CD4-positive, alpha-beta T cell treated with Interleukin-15 for 4 hours (primary cell): ENCODE measurements at regions not wholly inside any gene's neighbourhood (a gene's known extent, or its start where the extent isn't known, plus 50 kb on each side); places are given as distances from the start of the nearest gene placed in this dataset.

Experiments
- DNase-seq: peaks from one replicate; pipeline ENCODE4 v3.0.0-alpha.2; 2020; ENCODE audit warnings: low spot score

DNA sequence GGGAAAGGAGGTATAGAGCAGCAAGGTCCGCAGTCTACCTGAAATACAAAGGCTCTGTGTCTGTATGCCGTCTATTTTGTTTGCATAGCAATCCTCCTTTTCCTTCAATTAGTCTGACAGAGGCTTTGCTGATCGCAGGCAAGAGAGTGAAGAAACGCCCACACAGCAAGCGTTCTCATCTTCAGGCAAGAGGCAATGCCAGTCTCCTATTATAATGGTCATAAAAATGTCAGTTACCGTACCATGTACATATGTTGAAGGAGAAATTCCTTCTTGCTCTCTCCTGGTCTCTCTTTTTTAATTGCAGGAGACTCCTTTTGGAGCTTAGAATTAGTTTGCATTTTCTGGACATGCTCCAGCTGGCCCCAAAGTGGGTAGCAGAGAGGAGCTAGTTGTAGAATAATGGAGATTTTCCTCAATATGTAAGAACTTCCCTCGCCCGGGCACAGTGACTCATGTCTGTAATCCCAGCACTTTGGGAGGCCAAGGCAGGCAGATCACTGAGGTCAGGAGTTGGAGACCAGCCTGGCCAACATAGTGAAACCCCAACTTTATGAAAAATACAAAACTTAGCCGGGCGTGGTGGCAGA lies 139.5 kb downstream of the PFKFB3 start:
- DNase-seq, result no peak

DNA sequence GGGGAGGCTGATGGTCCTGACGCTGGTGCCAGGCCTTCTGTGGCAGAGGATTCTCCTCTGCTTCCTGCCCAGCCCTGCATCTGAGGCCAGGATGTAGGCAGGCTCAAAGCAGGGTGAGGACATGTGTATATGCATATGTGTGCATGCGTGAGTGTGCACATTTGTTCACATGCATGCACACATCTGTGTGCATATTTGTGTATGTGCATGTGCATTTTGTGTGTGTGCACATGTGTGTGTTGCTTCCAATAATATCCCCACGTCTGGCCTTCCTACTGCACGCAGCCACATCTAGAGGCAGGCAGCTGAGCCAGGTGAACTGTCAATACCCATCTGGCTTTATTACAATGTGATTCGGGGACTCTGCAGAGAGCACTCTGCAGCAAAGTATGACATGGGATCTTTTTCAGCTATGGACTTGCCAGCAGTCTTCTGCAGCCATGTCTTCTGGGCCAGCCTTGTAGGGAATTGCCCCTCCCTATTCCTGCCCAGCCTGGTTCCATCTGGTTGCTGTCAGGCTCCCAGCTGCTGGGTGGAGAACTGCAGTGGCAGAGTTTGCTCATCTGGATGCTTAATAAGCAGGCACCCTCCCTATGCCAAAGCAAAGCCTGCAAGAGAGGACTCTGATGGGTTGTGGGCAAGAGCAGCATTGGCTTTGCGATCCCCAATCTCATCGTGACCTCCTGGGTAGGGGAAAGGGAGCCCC lies 140.7 kb downstream of the PFKFB3 start:
- DNase-seq, result no peak

DNA sequence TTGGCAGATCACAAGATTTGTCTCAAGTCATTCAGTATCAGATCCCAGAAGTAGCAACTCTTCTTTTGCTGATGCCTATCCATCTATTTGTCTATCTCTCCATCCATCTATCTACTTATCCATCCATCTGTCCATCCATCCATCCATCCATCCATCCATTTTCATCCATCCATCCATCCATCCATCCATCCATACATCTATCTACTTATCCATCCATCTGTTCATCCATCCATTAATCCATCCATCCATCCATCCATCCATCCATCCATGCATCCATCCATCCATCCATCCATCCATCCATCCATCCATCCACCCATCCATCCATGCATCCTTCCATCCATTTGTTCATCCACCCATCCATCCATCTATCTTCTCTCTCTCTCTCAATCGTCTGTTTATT lies 142.7 kb downstream of the PFKFB3 start:
- DNase-seq, result no peak

GRCh38 chr10:6346631-6347030 lies 143.9 kb downstream of the PFKFB3 start:
- no peak for DNase-seq

GRCh38 chr10:6347391-6347951 lies 144.7 kb downstream of the PFKFB3 start:
- DNase-seq, result no peak

GRCh38 chr10:6348096-6348874 lies 145.6 kb downstream of the PFKFB3 start:
- DNase-seq, result peak; percentile 82

DNA sequence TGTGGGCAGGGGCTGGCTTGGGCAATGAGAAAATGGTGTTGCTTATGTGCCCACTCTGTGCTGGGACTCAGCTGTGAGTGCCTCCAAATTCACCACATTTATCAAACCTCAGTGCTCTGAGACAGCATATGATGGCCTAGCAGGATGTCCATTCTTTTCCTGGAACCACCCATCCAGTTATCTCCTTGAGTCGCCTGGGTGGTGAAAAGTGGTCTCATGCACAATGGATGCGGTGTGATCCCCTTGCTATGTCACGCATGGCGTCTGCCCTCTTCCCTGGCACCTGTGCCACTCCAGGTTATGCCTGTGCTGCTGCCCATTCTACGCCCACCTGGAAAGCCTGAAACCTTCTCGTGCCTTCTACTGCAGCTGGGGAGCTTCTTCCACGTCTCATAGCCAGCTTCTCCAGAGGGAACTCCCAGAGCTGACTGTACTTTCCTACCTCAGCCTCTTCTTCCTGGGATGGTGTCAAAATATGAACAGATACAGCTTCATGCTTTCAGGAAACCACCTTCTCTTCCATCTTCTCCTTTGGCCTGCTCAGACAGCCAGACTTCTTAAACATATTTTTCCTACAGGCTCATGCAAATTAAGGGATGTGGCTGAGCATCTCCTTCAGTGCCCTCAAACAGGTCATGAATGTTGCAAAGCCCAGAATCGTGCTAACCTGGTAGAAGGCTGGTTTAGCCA lies 147.3 kb downstream of the PFKFB3 start:
- no peak for DNase-seq

DNA sequence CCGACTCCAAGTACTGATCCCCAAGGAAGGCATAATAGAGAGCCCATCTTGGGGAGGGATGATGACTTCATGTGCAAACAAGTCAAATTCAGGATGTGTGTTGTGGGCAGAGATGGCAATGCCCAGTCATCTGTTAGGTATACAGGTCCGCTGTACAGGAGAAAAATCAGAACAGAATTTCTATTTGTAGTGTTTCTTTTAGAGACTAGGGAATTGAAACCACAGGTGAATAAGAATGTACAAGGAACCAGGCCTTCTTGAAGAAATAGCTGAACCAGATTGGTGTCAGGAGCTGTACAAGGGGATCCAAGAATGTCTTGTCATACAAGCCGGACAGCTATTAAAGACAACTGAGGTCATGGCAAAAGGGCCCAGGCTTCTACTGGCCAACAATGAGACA lies 147.9 kb downstream of the PFKFB3 start:
- DNase-seq, result no peak

GRCh38 chr10:6351495-6351894 lies 148.8 kb downstream of the PFKFB3 start:
- DNase-seq, result no peak

- DNase-seq, result no peak
Measured at GRCh38 chr10:6353526-6353925, 150.8 kb downstream of the PFKFB3 start.

DNA sequence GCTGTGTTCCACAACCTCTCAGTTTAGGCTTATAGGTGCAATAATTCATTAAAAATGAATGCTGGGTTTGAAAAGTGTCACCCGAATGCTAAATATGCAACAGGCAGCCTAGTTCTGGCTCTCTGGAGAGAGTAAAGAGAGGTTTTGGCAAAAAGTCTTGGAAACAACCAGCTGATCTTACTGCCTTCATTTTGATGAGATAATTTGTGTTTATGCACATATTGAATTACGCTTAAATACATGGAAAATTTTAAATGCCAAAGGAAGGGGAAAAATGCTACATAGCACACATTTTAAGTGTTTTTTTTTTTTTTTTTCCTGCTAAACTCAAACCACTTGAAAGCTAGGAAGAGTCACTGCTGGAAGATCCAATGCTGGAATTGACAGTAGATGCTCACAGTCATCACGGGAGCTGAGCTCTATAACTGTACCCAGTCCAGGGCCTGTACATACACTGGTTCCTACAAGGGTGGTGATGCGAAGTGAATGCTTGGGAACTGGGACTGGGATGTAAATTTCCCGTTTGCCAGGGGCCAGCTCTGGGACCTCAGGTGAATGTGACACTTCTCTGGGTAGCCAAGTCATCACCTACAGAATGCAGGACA lies 151.5 kb downstream of the PFKFB3 start:
- DNase-seq, result no peak

- DNase-seq, result no peak
Measured at GRCh38 chr10:6356280-6356793, 153.6 kb downstream of the PFKFB3 start.

- DNase-seq, result no peak
Measured at GRCh38 chr10:6361869-6362268, 159.1 kb downstream of the PFKFB3 start.

GRCh38 chr10:6362879-6363278 lies 160.1 kb downstream of the PFKFB3 start:
- no peak for DNase-seq

DNA sequence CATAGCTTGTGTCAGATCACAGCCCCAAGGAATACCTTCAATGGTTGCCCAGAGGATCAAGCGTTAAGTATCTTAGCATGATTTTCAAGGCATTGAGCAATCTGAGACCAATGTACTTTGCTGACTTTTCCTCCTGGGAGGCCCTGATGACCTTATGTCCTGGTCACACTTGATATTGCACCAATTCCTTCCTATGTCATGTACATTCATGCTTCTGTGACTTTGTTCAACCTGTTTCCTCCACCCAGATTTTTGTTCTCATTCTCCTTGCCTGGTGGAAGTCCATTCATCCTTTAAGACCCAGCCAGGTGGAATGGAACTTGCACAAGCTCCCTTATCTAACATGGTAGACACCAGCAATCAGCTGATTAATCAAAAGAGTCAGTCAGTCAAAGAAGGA lies 160.8 kb downstream of the PFKFB3 start:
- DNase-seq, result no peak

- DNase-seq, result no peak
Measured at GRCh38 chr10:6364283-6364682, 161.6 kb downstream of the PFKFB3 start.

DNA sequence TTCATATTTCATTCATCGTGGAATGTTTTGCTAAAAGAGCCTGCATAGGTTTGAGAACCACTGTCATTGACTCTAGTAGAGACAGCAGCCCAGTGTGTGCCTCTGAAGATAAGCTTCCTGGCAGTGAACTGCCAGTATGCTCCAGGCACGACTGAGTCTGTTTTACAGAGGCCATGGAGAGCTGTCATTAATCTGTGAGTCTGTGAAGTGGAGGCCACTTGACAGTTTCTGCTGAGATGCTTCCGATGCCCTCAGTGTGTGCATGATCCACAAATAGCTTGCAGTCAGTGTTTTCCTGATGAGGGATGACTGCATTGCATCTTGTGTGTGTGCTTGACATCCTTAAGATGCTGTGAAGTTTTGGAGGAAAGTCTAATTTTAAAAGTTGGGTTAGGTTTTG lies 162.2 kb downstream of the PFKFB3 start:
- DNase-seq, result no peak

GRCh38 chr10:6365384-6365783 lies 162.7 kb downstream of the PFKFB3 start:
- DNase-seq, result no peak
